Thymus (tissue), 11 donors: ENCODE measurements at regions not wholly inside any gene's neighbourhood (a gene's known extent, or its start where the extent isn't known, plus 50 kb on each side); places are given as distances from the start of the nearest gene placed in this dataset.
"Not testable (repeated sequence)": the region's sequence is repeated elsewhere in the genome, so short reads cannot be mapped to it uniquely, and the experiment has no call there.

Experiments used
- DNase-seq, 9 donors: peaks; one replicate each; pipeline ENCODE4 v3.0.0-alpha.2; 2013; ENCODE audit warnings: low spot score in 9 of 9, low read depth in 6 of 9, missing footprints in 1 of 9
- H3K27ac ChIP-seq, 2 donors: one replicate each; pipeline ENCODE4 v1.5.1; 2013; ENCODE audit warnings: control low read depth in 1 of 2, low read depth in 1 of 2, low read length in 1 of 2, mild to moderate bottlenecking in 1 of 2, moderate library complexity in 1 of 2
- H3K27me3 ChIP-seq, 2 donors: one replicate each; pipeline ENCODE4 v1.5.1; 2013; ENCODE audit warnings: low read length in 1 of 2; ENCODE audit not compliant: control insufficient read depth in 2 of 2, insufficient read depth in 1 of 2
- H3K36me3 ChIP-seq, 2 donors: one replicate each; pipeline ENCODE4 v1.5.1; 2013; ENCODE audit warnings: low read length in 1 of 2, mild to moderate bottlenecking in 1 of 2, moderate library complexity in 1 of 2; ENCODE audit not compliant: control insufficient read depth in 2 of 2, insufficient read depth in 2 of 2
- H3K4me1 ChIP-seq, 2 donors: one replicate each; pipeline ENCODE4 v1.5.1; 2013; ENCODE audit warnings: low read length in 2 of 2; ENCODE audit not compliant: control insufficient read depth in 2 of 2, insufficient read depth in 2 of 2
- H3K4me3 ChIP-seq, 2 donors: one replicate each; pipeline ENCODE4 v1.5.1; 2013; ENCODE audit warnings: low read length in 2 of 2, control low read depth in 1 of 2, mild to moderate bottlenecking in 1 of 2
- H3K9me3 ChIP-seq, 2 donors: one replicate each; pipeline ENCODE4 v1.5.1; 2013; ENCODE audit warnings: low read length in 1 of 2, mild to moderate bottlenecking in 1 of 2; ENCODE audit not compliant: control insufficient read depth in 2 of 2, insufficient read depth in 1 of 2
- WGBS: extraction: QIAGEN DNeasy Blood & Tissue Kit; methylation state at CpG from one replicate; pipeline ENCODE4 v1.1.7; 2013; 5-methylcytosine and 5-hydroxymethylcytosine counted together
- donor health status: healthy.

- 82% methylated on average over 1 of the region's 1 CpG for WGBS
- H3K27ac ChIP-seq, result no peak overlapping the region
Measured at GRCh38 chr17:54324813-54325212, 502.1 kb downstream of the KIF2B start.

GRCh38 chr17:54339731-54340130, 517.0 kb downstream of the KIF2B start:
- H3K27ac ChIP-seq, result no peak overlapping the region
- H3K9me3 ChIP-seq, result no peaks in the 10 kb centered on the region
- no peak for DNase-seq
- H3K27me3 ChIP-seq, result no peaks in the 10 kb centered on the region
- H3K4me3 ChIP-seq, result no peak overlapping the region
- 89% methylated on average over 1 of the region's 1 CpG for WGBS
- H3K36me3 ChIP-seq, result no peaks in the 10 kb centered on the region
- no peaks in the 10 kb centered on the region for H3K4me1 ChIP-seq

More at GRCh38 chr17:54324813-54325212, 502.1 kb downstream of the KIF2B start:
- H3K27me3 ChIP-seq, result no peaks in the 10 kb centered on the region
- no peaks in the 10 kb centered on the region for H3K36me3 ChIP-seq
- H3K4me3 ChIP-seq, result no peak overlapping the region
- DNase-seq, result no peak
- H3K4me1 ChIP-seq, result no peaks in the 10 kb centered on the region
- H3K9me3 ChIP-seq, result peaks cover 0 to 3% of the 10 kb centered on the region in 2 donors

- no peak overlapping the region for H3K4me3 ChIP-seq
- no peak for DNase-seq
- 96% methylated on average over 1 of the region's 1 CpG for WGBS
- H3K36me3 ChIP-seq, result no peaks in the 10 kb centered on the region
- no peaks in the 10 kb centered on the region for H3K4me1 ChIP-seq
- no peaks in the 10 kb centered on the region for H3K27me3 ChIP-seq
- no peaks in the 10 kb centered on the region for H3K9me3 ChIP-seq
- H3K27ac ChIP-seq, result no peak overlapping the region
Measured at GRCh38 chr17:54347495-54347894, 524.8 kb downstream of the KIF2B start.

DNA sequence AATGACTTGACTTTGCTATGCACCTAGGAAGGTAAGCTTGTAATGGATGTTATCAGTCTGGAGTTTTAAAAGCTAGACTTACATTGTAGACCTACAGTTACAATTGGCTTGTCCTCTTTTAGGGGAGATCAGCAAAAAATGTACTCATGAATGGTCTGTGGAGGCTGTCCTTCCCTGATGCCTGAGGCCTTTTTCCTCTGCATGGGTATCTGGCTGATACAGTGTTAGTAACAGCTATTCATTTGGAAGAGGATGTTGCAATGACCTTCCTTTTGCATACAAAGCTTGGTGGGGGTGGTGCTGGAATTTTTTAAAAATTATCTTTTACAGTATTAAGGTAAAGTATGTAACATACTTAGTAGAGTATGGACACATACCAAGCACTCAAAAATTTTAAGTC, 525.5 kb downstream of the KIF2B start:
- DNase-seq, result no peak
- Histone ChIP-seq H3K36me3 (no peaks in the 10 kb centered on the region), H3K4me3 (no peak overlapping the region), H3K27me3 (no peaks in the 10 kb centered on the region), H3K9me3 (no peaks in the 10 kb centered on the region), H3K4me1 (no peaks in the 10 kb centered on the region), H3K27ac (no peak overlapping the region)

GRCh38 chr17:54353789-54354525, 531.2 kb downstream of the KIF2B start:
- WGBS, result 89% methylated on average over 11 of the region's 11 CpGs
- Histone ChIP-seq H3K4me3 (no peak overlapping the region), H3K27me3 (no peaks in the 10 kb centered on the region), H3K4me1 (no peaks in the 10 kb centered on the region), H3K36me3 (no peaks in the 10 kb centered on the region), H3K27ac (no peak overlapping the region), H3K9me3 (peaks cover 1 to 6% of the 10 kb centered on the region in 2 donors)
- no peak for DNase-seq

DNA sequence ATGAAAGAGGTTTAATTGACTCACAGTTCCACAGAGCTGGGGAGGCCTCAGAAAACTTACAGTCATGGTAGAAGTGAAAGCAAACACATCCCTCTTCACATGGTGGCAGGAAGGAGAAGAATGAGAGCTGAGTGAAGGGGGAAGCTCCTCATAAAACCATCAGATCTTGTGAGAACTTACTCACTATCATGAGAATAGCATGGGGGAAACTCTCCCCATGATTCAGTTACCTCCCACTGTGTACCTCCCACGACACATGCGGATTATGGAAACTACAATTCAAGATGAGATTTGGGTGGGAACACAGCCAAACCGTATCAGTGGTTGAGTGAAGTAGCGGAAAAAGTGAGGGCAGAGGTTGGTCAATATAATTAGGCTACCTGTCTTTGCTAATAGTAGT, 538.3 kb downstream of the KIF2B start:
- DNase-seq, H3K9me3 ChIP-seq, H3K27ac ChIP-seq, H3K4me1 ChIP-seq, H3K4me3 ChIP-seq, H3K27me3 ChIP-seq, H3K36me3 ChIP-seq: not testable (repeated sequence)
- WGBS, result 80% methylated on average over 4 of the region's 4 CpGs

- Histone ChIP-seq H3K4me1 (no peaks in the 10 kb centered on the region), H3K36me3 (no peaks in the 10 kb centered on the region), H3K27ac (no peak overlapping the region), H3K4me3 (no peak overlapping the region), H3K27me3 (no peaks in the 10 kb centered on the region), H3K9me3 (peaks cover 0 to 6% of the 10 kb centered on the region in 2 donors)
- DNase-seq, result no peak
Measured at GRCh38 chr17:54368906-54369305, 531.7 kb upstream of the TOM1L1 start.

DNA sequence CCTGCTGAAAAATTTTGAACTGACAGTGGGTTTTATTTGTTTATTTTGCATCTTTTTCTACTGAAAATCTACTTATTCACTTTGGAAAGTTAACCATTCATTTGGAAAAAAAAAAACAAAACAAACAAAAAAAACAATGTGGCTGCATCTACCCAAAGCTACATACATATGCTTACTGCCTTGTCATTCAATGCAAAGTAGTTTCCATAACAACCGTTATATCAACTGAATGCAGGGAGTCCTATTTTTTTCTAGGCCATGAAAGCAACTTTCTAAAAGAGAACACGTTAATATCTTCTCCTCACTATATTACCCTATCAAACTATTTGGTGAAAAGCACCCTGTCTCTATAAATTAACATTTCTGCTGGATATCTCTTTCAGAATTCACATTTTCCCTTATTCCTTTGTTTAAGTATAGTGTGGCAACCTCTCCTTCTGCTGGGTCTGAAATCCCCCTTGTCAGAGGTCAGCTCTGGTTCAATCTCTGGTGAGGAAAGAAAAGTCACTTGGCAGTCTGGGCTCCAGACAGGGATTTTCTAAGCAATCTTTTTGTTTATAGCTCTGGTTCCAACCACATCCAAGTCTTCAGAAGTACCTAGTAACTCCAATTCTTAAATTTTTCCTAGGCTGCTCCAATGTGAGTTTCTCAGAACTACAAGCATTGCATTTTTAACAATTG, 528.4 kb upstream of the TOM1L1 start:
- H3K9me3 ChIP-seq, result peaks cover 0 to 6% of the 10 kb centered on the region in 2 donors
- no peaks in the 10 kb centered on the region for H3K4me1 ChIP-seq
- H3K4me3 ChIP-seq, result no peak overlapping the region
- no peak overlapping the region for H3K27ac ChIP-seq
- H3K27me3 ChIP-seq, result no peaks in the 10 kb centered on the region
- 62% methylated on average over 2 of the region's 2 CpGs for WGBS
- H3K36me3 ChIP-seq, result no peaks in the 10 kb centered on the region
- DNase-seq, result no peak

GRCh38 chr17:54373970-54374369, 526.7 kb upstream of the TOM1L1 start:
- no peaks in the 10 kb centered on the region for H3K27me3 ChIP-seq
- WGBS, result 29% methylated on average over 1 of the region's 1 CpG

More at GRCh38 chr17:54373970-54374369, 526.7 kb upstream of the TOM1L1 start:
- no peak overlapping the region for H3K27ac ChIP-seq
- peaks cover 0 to 6% of the 10 kb centered on the region in 2 donors for H3K9me3 ChIP-seq
- DNase-seq, result no peak
- H3K4me1 ChIP-seq, result no peaks in the 10 kb centered on the region
- no peak overlapping the region for H3K4me3 ChIP-seq
- H3K36me3 ChIP-seq, result no peaks in the 10 kb centered on the region
